ENCODE measurements at regions not wholly inside any gene's neighbourhood (a gene's known extent, or its start where the extent isn't known, plus 50 kb on each side); places are given as distances from the start of the nearest gene placed in this dataset.

- Mint-ChIP-seq H3K9me3 (no peaks in the 10 kb centered on the region), H3K4me1 (peaks cover 27% of the 10 kb centered on the region), H3K27ac (no peak overlapping the region), H3K27me3 (ENCODE audit: insufficient read depth) (peaks cover 5% of the 10 kb centered on the region), H3K36me3 (ENCODE audit: low read depth) (no peaks in the 10 kb centered on the region), H3K4me3 (no peak overlapping the region)
- no peaks in the 10 kb centered on the region for H3K9me3 ChIP-seq (ENCODE audit: control insufficient read depth, low read length)
- H3K27ac ChIP-seq (ENCODE audit: low read depth, low read length), result no peak overlapping the region
- H3K4me3 ChIP-seq (ENCODE audit: low read length), result no peak overlapping the region
- H3K4me1 ChIP-seq (ENCODE audit: control insufficient read depth, insufficient read depth, low read length), result peaks cover 6% of the 10 kb centered on the region
- TF ChIP-seq CTCF (conservative IDR thresholded peaks at IDR 0.05), result no peak
- 69 to 93% methylated on average over 3 to 4 of the region's 4 CpGs for WGBS, 2 experiments (ENCODE audit: insufficient coverage in 1 of 2, insufficient read length in 1 of 2)
- DNase-seq, result peak; percentile 85
- H3K9ac ChIP-seq (ENCODE audit: extremely low read depth, low read length, poor library complexity, severe bottlenecking), result no peak overlapping the region
- H3K36me3 ChIP-seq (ENCODE audit: control insufficient read depth, insufficient read depth, low read length), result no peaks in the 10 kb centered on the region
- H3K27me3 ChIP-seq (ENCODE audit: control insufficient read depth, insufficient read depth, low read length, poor library complexity, severe bottlenecking), result no peaks in the 10 kb centered on the region
These were observed 123.4 kb upstream of the PRR20G start for GRCh38 chr3:127411083-127411727.

- 91 to 97% methylated on average over 4 to 7 of the region's 7 CpGs for WGBS, 2 experiments (ENCODE audit: insufficient coverage in 1 of 2, insufficient read length in 1 of 2)
- no peak overlapping the region for H3K4me3 Mint-ChIP-seq
- H3K9ac ChIP-seq (ENCODE audit: extremely low read depth, low read length, poor library complexity, severe bottlenecking), result no peak overlapping the region
- no peak overlapping the region for H3K27ac Mint-ChIP-seq
- no peaks in the 10 kb centered on the region for H3K36me3 Mint-ChIP-seq (ENCODE audit: low read depth)
- peak; percentile 30 for DNase-seq
- H3K27me3 Mint-ChIP-seq (ENCODE audit: insufficient read depth), result peaks cover 5% of the 10 kb centered on the region
- H3K4me3 ChIP-seq (ENCODE audit: low read length), result no peak overlapping the region
- H3K36me3 ChIP-seq (ENCODE audit: control insufficient read depth, insufficient read depth, low read length), result no peaks in the 10 kb centered on the region
- H3K4me1 Mint-ChIP-seq, result peaks cover 30% of the 10 kb centered on the region
- no peaks in the 10 kb centered on the region for H3K27me3 ChIP-seq (ENCODE audit: control insufficient read depth, insufficient read depth, low read length, poor library complexity, severe bottlenecking)
- H3K27ac ChIP-seq (ENCODE audit: low read depth, low read length), result no peak overlapping the region
- peaks cover 6% of the 10 kb centered on the region for H3K4me1 ChIP-seq (ENCODE audit: control insufficient read depth, insufficient read depth, low read length)
- TF ChIP-seq CTCF (conservative IDR thresholded peaks at IDR 0.05), result no peak
- no peaks in the 10 kb centered on the region for H3K9me3 Mint-ChIP-seq
- H3K9me3 ChIP-seq (ENCODE audit: control insufficient read depth, low read length), result no peaks in the 10 kb centered on the region
These were observed 122.8 kb upstream of the PRR20G start for GRCh38 chr3:127410678-127411077.

GRCh38 chr3:127410137-127410488 lies 122.3 kb upstream of the PRR20G start:
- Mint-ChIP-seq H3K4me3 (no peak overlapping the region), H3K4me1 (peaks cover 30% of the 10 kb centered on the region), H3K9me3 (no peaks in the 10 kb centered on the region), H3K27me3 (ENCODE audit: insufficient read depth) (peaks cover 5% of the 10 kb centered on the region), H3K27ac (no peak overlapping the region), H3K36me3 (ENCODE audit: low read depth) (no peaks in the 10 kb centered on the region)
- no peaks in the 10 kb centered on the region for H3K36me3 ChIP-seq (ENCODE audit: control insufficient read depth, insufficient read depth, low read length)
- H3K27me3 ChIP-seq (ENCODE audit: control insufficient read depth, insufficient read depth, low read length, poor library complexity, severe bottlenecking), result no peaks in the 10 kb centered on the region
- WGBS, 2 experiments (ENCODE audit: insufficient coverage in 1 of 2, insufficient read length in 1 of 2), result 91 to 95% methylated on average over 4 to 6 of the region's 6 CpGs
- peak; percentile 38 for DNase-seq
- no peak for TF ChIP-seq CTCF (conservative IDR thresholded peaks at IDR 0.05)
- H3K4me3 ChIP-seq (ENCODE audit: low read length), result no peak overlapping the region
- no peak overlapping the region for H3K27ac ChIP-seq (ENCODE audit: low read depth, low read length)
- peaks cover 6% of the 10 kb centered on the region for H3K4me1 ChIP-seq (ENCODE audit: control insufficient read depth, insufficient read depth, low read length)
- H3K9me3 ChIP-seq (ENCODE audit: control insufficient read depth, low read length), result no peaks in the 10 kb centered on the region
- H3K9ac ChIP-seq (ENCODE audit: extremely low read depth, low read length, poor library complexity, severe bottlenecking), result no peak overlapping the region
